Body of pancreas (tissue), 4 donors: ENCODE measurements at regions not wholly inside any gene's neighbourhood (a gene's known extent, or its start where the extent isn't known, plus 50 kb on each side); places are given as distances from the start of the nearest gene placed in this dataset.

Source experiments
- ATAC-seq: fragments of 150-250 bp; one replicate; pipeline ENCODE4 v1.9.1; 2016
- DNase-seq, 4 donors: peaks; one replicate each; pipeline ENCODE4 v3.0.0-alpha.2; 2019
- H3K27ac ChIP-seq, 4 donors: fragments of 200-600 bp; sonication (generic); 1 replicate in 3 of 4; 2 replicates in 1 of 4; pipeline versions ENCODE4 v1.5.1 to v1.6.1; 2016 to 2019; ENCODE audit warnings: mild to moderate bottlenecking in 1 of 4, mixed read lengths in 1 of 4, moderate library complexity in 1 of 4
- H3K27me3 ChIP-seq, 2 donors: fragments of 200-600 bp; sonication (generic); one replicate each; pipeline ENCODE4 v1.6.0; 2016; ENCODE audit warnings: mild to moderate bottlenecking in 1 of 2
- H3K36me3 ChIP-seq, 2 donors: fragments of 200-600 bp; sonication (generic); replicated peaks in 1 of 2; 2 replicates each; pipeline ENCODE4 v1.5.1; 2016; ENCODE audit warnings: low read depth in 2 of 2; ENCODE audit not compliant: insufficient read depth in 1 of 2
- H3K4me1 ChIP-seq: fragments of 200-600 bp; sonication (generic); one replicate; pipeline ENCODE4 v1.6.0; 2016
- H3K4me3 ChIP-seq, 2 donors: fragments of 200-600 bp; sonication (generic); 1 replicate in 1 of 2; 2 replicates in 1 of 2; pipeline ENCODE4 v1.5.1; 2016 to 2019
- H3K9me3 ChIP-seq, 3 donors: fragments of 200-600 bp; sonication (generic); 1 replicate in 2 of 3; 2 replicates in 1 of 3; pipeline ENCODE4 v1.5.1; 2016
- CTCF ChIP-seq, 7 experiments: fragments of 450-650 bp in 4 of 7; fragments of 200-600 bp in 3 of 7; sonication (generic) in 3 of 7; IDR thresholded peaks; one replicate each; pipeline ENCODE4 v1.5.1; 2016 to 2019; ENCODE audit warnings: antibody characterized with exemption in 7 of 7
- POLR2A ChIP-seq, 3 donors: fragments of 450-650 bp; IDR thresholded peaks; one replicate each; pipeline ENCODE4 v1.6.1; 2016; ENCODE audit warnings: antibody characterized with exemption in 3 of 3, mild to moderate bottlenecking in 2 of 3
- WGBS, 2 donors: methylation state at CpG; one replicate each; pipeline ENCODE4 v1.1.5; 2017; 5-methylcytosine and 5-hydroxymethylcytosine counted together
- intact Hi-C: fragments of 100-400 bp; cut with DNase I; formaldehyde crosslinking; loops from one replicate; pipeline ENCODE4 v1.15.1; 2023

GRCh38 chrX:35700121-35700520 lies 98.0 kb upstream of the MAGEB16 start:
- no peaks in the 10 kb centered on the region for H3K9me3 ChIP-seq
- H3K36me3 ChIP-seq, result no peaks in the 10 kb centered on the region
- DNase-seq, result no peak
- no peak for TF ChIP-seq POLR2A (IDR thresholded peaks at IDR 0.05)
- TF ChIP-seq CTCF (IDR thresholded peaks at IDR 0.05), result no peak
- H3K27ac ChIP-seq, result no peak overlapping the region
- no peaks in the 10 kb centered on the region for H3K4me1 ChIP-seq
- no peak for ATAC-seq
- intact Hi-C loops, result no loop called here
- H3K27me3 ChIP-seq, result no peaks in the 10 kb centered on the region
- WGBS, 2 donors, result 15 to 20% methylated on average over 1 of the region's 1 CpG
- no peak overlapping the region for H3K4me3 ChIP-seq

- H3K27me3 ChIP-seq, result no peaks in the 10 kb centered on the region
- intact Hi-C loops, result no loop called here
Measured at GRCh38 chrX:35711281-35711680, 86.9 kb upstream of the MAGEB16 start.

GRCh38 chrX:35722128-35722527 lies 76.0 kb upstream of the MAGEB16 start:
- intact Hi-C loops, result loop anchor here (10.0 kb wide), 1 partner anchor 337 kb away; no protein-coding TSS in a partner anchor
- TF ChIP-seq POLR2A (IDR thresholded peaks at IDR 0.05) (no peak), CTCF (IDR thresholded peaks at IDR 0.05) (no peak)

More at GRCh38 chrX:35711281-35711680, 86.9 kb upstream of the MAGEB16 start:
- no peaks in the 10 kb centered on the region for H3K9me3 ChIP-seq
- ATAC-seq, result no peak
- no peaks in the 10 kb centered on the region for H3K36me3 ChIP-seq
- H3K4me3 ChIP-seq, result no peak overlapping the region
- DNase-seq, result no peak
- no peaks in the 10 kb centered on the region for H3K4me1 ChIP-seq
- H3K27ac ChIP-seq, result no peak overlapping the region
- TF ChIP-seq CTCF (IDR thresholded peaks at IDR 0.05) (no peak), POLR2A (IDR thresholded peaks at IDR 0.05) (no peak)

DNA sequence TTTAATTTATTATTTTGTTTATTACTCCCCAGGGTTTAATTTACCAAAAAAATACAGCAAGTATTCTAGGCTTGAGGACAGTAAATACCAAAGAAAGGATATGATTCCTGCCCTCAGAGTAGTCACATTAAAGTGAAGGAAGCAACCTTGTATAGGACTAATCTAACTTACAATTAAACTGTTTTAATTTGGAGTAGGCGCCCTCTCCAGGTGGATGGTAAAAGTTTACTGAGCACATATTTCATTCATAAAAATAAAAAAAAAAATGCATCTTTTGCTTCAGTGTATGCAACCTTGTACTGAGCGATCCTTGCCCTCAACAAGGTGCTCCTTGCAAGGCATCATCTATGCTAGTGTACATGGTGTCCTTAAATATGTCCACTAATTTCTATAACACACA lies 72.0 kb upstream of the MAGEB16 start:
- DNase-seq (peak in 3 of 4 donors; percentile 17 to 47 (median 40)), ATAC-seq (no peak)
- intact Hi-C loops, result loop anchor here (10.0 kb wide), 1 partner anchor 341 kb away; no protein-coding TSS in a partner anchor
- Histone ChIP-seq H3K27me3 (no peaks in the 10 kb centered on the region), H3K27ac (no peak overlapping the region), H3K36me3 (no peaks in the 10 kb centered on the region), H3K9me3 (no peaks in the 10 kb centered on the region), H3K4me1 (no peaks in the 10 kb centered on the region), H3K4me3 (no peak overlapping the region)
- TF ChIP-seq CTCF (IDR thresholded peaks at IDR 0.05) (peak in 6 of 7 experiments; percentile 9 to 43 (median 28)), POLR2A (IDR thresholded peaks at IDR 0.05) (no peak)
- 16 to 25% methylated on average over 2 of the region's 2 CpGs for WGBS, 2 donors

More at GRCh38 chrX:35722128-35722527, 76.0 kb upstream of the MAGEB16 start:
- no peak for ATAC-seq
- DNase-seq, result no peak
- Histone ChIP-seq H3K27me3 (no peaks in the 10 kb centered on the region), H3K9me3 (no peaks in the 10 kb centered on the region), H3K4me3 (no peak overlapping the region), H3K27ac (no peak overlapping the region), H3K36me3 (no peaks in the 10 kb centered on the region), H3K4me1 (no peaks in the 10 kb centered on the region)
- WGBS, 2 donors, result 69 to 72% methylated on average over 5 of the region's 5 CpGs

DNA sequence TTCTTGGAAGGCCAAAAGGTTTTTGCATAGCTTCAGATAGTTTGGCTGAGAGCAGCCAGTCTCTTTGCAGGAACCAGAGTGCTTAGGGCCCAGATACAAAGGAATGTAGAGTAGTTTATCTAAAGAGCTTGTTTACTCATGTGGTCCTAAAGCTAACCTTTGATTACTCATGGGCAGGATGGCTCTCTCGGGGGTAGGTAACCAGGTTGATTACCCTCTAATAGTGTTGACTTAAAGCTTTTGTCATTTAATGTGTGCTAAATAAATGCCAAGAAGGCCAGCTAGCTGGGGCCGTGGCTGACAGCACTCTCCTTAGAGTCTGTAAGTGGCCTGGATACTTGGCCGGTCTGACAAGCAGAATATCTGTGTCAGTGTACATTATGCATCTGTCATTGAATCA lies 69.7 kb upstream of the MAGEB16 start:
- H3K4me3 ChIP-seq, result no peak overlapping the region
- WGBS, 2 donors, result 46 to 67% methylated on average over 3 of the region's 3 CpGs
- TF ChIP-seq CTCF (IDR thresholded peaks at IDR 0.05) (no peak), POLR2A (IDR thresholded peaks at IDR 0.05) (no peak)
- no peaks in the 10 kb centered on the region for H3K4me1 ChIP-seq
- intact Hi-C loops, result loop anchor here (10.0 kb wide), 1 partner anchor 344 kb away; no protein-coding TSS in a partner anchor
- no peak overlapping the region for H3K27ac ChIP-seq
- no peaks in the 10 kb centered on the region for H3K9me3 ChIP-seq
- no peak for DNase-seq
- no peaks in the 10 kb centered on the region for H3K36me3 ChIP-seq
- ATAC-seq, result no peak
- no peaks in the 10 kb centered on the region for H3K27me3 ChIP-seq
